ENCODE measurements at regions not wholly inside any gene's neighbourhood (a gene's known extent, or its start where the extent isn't known, plus 50 kb on each side); places are given as distances from the start of the nearest gene placed in this dataset.

- H3K36me3 ChIP-seq (ENCODE audit: insufficient read depth, low read length): no peaks in the 10 kb centered on the region
- DNase-seq (ENCODE audit: low spot score): no peak
- ChIA-PET POLR2A (interaction anchor here (0.6 to 1.3 kb wide), 3 partner anchors 10 to 308 kb away, joined by 3 read pairs; no protein-coding TSS in a partner anchor), CTCF (ENCODE audit: unreplicated experiment) (no interaction called here)
- no peaks in the 10 kb centered on the region for H3K79me2 ChIP-seq (ENCODE audit: insufficient read depth, low read depth, low read length)
- no peak overlapping the region for H2AFZ ChIP-seq (ENCODE audit: low read length)
- H3K9me3 ChIP-seq (ENCODE audit: low read length): no peaks in the 10 kb centered on the region
- intact Hi-C loops (cut with micrococcal nuclease; ENCODE audit: unreplicated experiment): no loop called here
- no peak overlapping the region for H3K27ac ChIP-seq (ENCODE audit: low read depth, low read length, poor library complexity, severe bottlenecking)
- no peaks in the 10 kb centered on the region; the same call in 1 of the 2 replicates for H3K9me2 ChIP-seq (ENCODE audit: insufficient read depth, low read length)
- H4K20me1 ChIP-seq (ENCODE audit: insufficient read depth, low read length): no peaks in the 10 kb centered on the region
- H3K4me1 ChIP-seq (ENCODE audit: insufficient read depth, low read length, poor library complexity, severe bottlenecking): no peaks in the 10 kb centered on the region
- H3K4me2 ChIP-seq (ENCODE audit: low read length): no peak overlapping the region
- TF ChIP-seq EZH2phosphoT487 (IDR thresholded peaks at IDR 0.05; ENCODE audit: borderline replicate concordance, low read depth, low read length) (no peak), CTCF (conservative IDR thresholded peaks at IDR 0.05; ENCODE audit: low read length) (no peak)
- BruUV-seq (replicated peaks): no TSS peak
- no peak overlapping the region for H3K4me3 ChIP-seq (ENCODE audit: low read depth, low read length, poor library complexity, severe bottlenecking)
These were observed 251.2 kb upstream of the ZPLD1 start for GRCh38 chr3:102183623-102184022.

- no peak for TF ChIP-seq EZH2phosphoT487 (IDR thresholded peaks at IDR 0.05; ENCODE audit: borderline replicate concordance, low read depth, low read length)
- TF ChIP-seq CTCF (conservative IDR thresholded peaks at IDR 0.05; ENCODE audit: low read length): no peak
- DNase-seq (ENCODE audit: low spot score): no peak
- CTCF ChIA-PET (ENCODE audit: unreplicated experiment): no interaction called here
- Histone ChIP-seq H3K79me2 (ENCODE audit: insufficient read depth, low read depth, low read length) (no peaks in the 10 kb centered on the region), H3K4me2 (ENCODE audit: low read length) (no peak overlapping the region), H3K9me2 (ENCODE audit: insufficient read depth, low read length) (no peaks in the 10 kb centered on the region; the same call in 1 of the 2 replicates), H2AFZ (ENCODE audit: low read length) (no peak overlapping the region), H3K4me3 (ENCODE audit: low read depth, low read length, poor library complexity, severe bottlenecking) (no peak overlapping the region), H3K4me1 (ENCODE audit: insufficient read depth, low read length, poor library complexity, severe bottlenecking) (no peaks in the 10 kb centered on the region), H3K36me3 (ENCODE audit: insufficient read depth, low read length) (no peaks in the 10 kb centered on the region), H3K9me3 (ENCODE audit: low read length) (no peaks in the 10 kb centered on the region), H3K27ac (ENCODE audit: low read depth, low read length, poor library complexity, severe bottlenecking) (no peak overlapping the region), H4K20me1 (ENCODE audit: insufficient read depth, low read length) (no peaks in the 10 kb centered on the region)
- POLR2A ChIA-PET: no interaction called here
- intact Hi-C loops (cut with micrococcal nuclease; ENCODE audit: unreplicated experiment): no loop called here
- no TSS peak for BruUV-seq (replicated peaks)
These were observed 245.3 kb upstream of the ZPLD1 start for GRCh38 chr3:102189541-102189940.

GRCh38 chr3:102189956-102190723 is 244.7 kb upstream of the ZPLD1 start:
- no peak for DNase-seq (ENCODE audit: low spot score)
- Histone ChIP-seq H3K36me3 (ENCODE audit: insufficient read depth, low read length) (no peaks in the 10 kb centered on the region), H3K79me2 (ENCODE audit: insufficient read depth, low read depth, low read length) (no peaks in the 10 kb centered on the region), H3K4me2 (ENCODE audit: low read length) (no peak overlapping the region), H2AFZ (ENCODE audit: low read length) (no peak overlapping the region), H3K9me3 (ENCODE audit: low read length) (no peaks in the 10 kb centered on the region), H3K27ac (ENCODE audit: low read depth, low read length, poor library complexity, severe bottlenecking) (no peak overlapping the region), H3K4me1 (ENCODE audit: insufficient read depth, low read length, poor library complexity, severe bottlenecking) (no peaks in the 10 kb centered on the region), H3K9me2 (ENCODE audit: insufficient read depth, low read length) (no peaks in the 10 kb centered on the region; the same call in 1 of the 2 replicates), H3K4me3 (ENCODE audit: low read depth, low read length, poor library complexity, severe bottlenecking) (no peak overlapping the region), H4K20me1 (ENCODE audit: insufficient read depth, low read length) (no peaks in the 10 kb centered on the region)
- intact Hi-C loops (cut with micrococcal nuclease; ENCODE audit: unreplicated experiment): no loop called here
- ChIA-PET POLR2A (interaction anchor here (0.6 kb wide), 2 partner anchors 129 to 697 kb away, joined by 3 read pairs; no protein-coding TSS in a partner anchor), CTCF (ENCODE audit: unreplicated experiment) (no interaction called here)
- BruUV-seq (replicated peaks): no TSS peak
- no peak for TF ChIP-seq EZH2phosphoT487 (IDR thresholded peaks at IDR 0.05; ENCODE audit: borderline replicate concordance, low read depth, low read length)
- TF ChIP-seq CTCF (conservative IDR thresholded peaks at IDR 0.05; ENCODE audit: low read length): no peak
